ENCODE measurements at regions not wholly inside any gene's neighbourhood (a gene's known extent, or its start where the extent isn't known, plus 50 kb on each side); places are given as distances from the start of the nearest gene placed in this dataset.
"Not testable (repeated sequence)": the region's sequence is repeated elsewhere in the genome, so short reads cannot be mapped to it uniquely, and the experiment has no call there.

DNA sequence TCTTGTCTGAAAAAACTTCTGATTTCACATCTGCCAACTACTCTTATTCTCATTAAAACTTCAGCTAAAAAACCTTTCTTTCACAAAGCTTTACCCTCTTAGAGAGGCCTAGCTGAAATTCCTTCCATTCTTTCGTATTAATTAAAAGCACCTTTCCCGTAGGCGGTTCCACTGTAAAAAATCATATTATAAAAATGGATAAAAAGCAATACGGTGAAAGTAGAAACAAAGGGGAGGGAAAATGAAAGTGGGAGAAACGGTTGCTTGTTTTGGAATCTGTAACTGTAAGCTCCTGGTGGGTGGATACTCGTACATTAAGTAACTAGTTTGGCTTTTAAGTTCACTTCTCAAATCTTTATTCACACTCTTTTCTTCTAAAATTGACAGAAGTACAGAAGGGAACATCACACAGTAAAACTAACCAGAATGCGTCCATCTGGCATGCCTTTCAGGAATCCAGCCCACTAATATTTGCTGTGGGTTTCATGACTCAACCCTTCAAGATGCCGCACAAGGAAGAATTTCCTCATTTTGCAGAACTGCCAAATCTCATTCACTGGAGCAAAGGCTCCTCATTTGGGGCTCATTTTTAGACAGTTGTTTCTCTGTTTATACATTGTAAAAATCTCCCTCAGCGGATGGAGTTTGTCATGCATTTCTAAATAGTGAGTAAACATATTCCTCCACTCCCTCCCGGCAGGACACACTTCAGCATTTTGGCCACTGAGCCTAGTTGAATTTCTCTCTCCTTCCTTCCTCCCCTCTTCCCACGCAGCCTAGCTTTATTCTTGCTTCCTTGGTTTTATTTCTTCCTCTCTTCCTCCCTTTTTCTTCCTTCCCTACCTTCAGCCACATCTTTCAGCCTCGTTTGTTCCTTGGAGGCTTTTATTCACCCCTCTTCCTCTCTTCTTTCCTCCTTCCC, 419.5 kb upstream of the NAALADL2 start:
- no peak overlapping the region for H3K27ac ChIP-seq (ENCODE audit: low read depth, low read length)
- 22 to 49% (median 27%) methylated on average over 12 of the region's 12 CpGs for WGBS, 3 donors

DNA sequence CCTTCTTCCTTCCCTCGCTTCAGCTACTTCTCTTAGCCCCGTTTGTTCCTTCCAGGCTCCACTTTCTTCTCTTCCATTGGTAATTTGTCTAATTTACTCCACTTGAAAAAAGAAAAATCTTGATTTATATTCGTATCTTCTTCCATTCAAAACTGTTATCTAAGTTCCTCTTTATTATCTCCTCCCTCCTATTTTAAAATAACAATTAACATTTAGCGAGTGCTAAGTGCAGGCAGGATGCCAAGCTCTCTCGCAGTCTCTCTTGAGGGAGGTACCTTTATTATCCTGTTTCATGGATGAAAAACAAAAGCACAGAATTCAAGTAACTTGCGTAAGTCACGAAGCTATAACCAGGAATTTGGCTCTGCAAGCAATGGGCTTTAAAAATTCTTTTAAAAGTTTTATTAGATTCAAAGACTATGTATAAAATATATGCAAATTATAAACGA, 418.9 kb upstream of the NAALADL2 start:
- WGBS, 3 donors: 0 to 2% (median 1%) methylated on average over 8 of the region's 8 CpGs
- no peak overlapping the region for H3K27ac ChIP-seq (ENCODE audit: low read depth, low read length)

DNA sequence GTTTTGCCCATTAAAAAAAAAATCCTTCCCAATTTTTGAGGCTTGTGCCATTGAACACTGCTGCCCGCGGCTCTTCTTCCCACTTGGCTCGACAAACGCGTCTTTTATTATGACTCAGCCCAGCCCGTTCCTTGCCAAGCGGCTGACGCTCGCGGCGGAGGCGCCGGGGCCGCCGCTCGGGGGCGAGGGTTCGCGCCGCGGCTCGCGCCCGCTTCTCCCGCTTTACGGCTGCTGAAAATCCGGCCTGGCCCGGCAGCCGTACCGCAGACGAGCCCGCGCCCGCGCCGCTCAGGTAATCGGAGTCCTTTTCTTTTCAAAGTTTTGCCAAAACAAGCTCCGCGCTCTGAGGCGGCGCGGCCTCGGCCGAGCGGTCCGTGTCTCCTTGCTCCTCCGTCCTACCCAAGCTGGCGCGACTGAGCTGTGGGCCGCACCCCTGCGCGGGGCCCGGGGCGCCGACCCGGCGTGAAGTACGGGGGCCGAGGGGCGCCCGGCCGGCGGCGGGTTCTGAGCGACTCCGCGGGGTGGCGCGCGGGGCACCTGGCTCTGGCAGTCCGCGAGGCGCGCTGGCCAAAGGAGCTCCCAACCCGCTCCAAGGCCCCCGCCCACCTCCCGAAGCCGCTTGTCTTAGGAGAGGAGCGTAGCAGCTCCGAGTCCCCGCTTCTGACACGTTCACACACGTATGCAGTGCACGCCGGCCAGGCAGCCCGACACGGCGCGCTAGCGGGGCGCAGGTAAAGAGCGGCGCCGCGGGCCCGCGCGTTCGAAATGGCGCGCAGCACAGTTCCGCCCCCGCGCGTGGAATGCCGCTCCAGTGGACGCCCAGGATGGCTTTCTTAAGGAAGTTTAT, 418.2 kb upstream of the NAALADL2 start:
- peak overlapping the region; percentile 89 for H3K27ac ChIP-seq (ENCODE audit: low read depth, low read length)
- WGBS, 3 donors: 0 to 1% (median 0%) methylated on average over 100 to 107 of the region's 107 CpGs

- WGBS, 3 donors: 5 to 11% (median 7%) methylated on average over 11 of the region's 11 CpGs
- peak overlapping the region; percentile 89 for H3K27ac ChIP-seq (ENCODE audit: low read depth, low read length)
These were observed 417.4 kb upstream of the NAALADL2 start for GRCh38 chr3:174441588-174442301.

DNA sequence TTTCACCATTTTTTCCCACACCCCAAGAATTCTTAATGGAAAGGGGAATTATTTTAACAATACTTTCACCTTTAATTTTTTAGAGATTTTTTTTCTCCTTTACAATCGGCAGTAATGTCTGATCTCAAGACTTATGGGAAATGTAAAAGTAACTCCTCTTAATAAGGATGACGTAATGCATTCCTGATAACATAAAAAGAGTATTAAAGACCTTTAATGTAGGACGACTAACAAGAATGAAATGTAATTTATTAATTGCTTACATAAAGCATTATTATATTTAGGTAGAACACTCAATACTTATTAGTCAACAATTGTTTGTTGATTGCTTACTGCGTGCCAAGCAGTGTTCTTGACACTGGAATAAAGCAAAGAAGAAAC, 416.8 kb upstream of the NAALADL2 start:
- no peak overlapping the region for H3K27ac ChIP-seq (ENCODE audit: low read depth, low read length)

GRCh38 chr3:174444391-174444790, 414.7 kb upstream of the NAALADL2 start:
- WGBS, 3 donors: 56 to 90% (median 76%) methylated on average over 3 of the region's 3 CpGs
- H3K27ac ChIP-seq (ENCODE audit: low read depth, low read length): no peak overlapping the region

More for the DNA sequence above, 416.8 kb upstream of the NAALADL2 start:
- WGBS, 3 donors: 45 to 59% (median 55%) methylated on average over 4 of the region's 4 CpGs

DNA sequence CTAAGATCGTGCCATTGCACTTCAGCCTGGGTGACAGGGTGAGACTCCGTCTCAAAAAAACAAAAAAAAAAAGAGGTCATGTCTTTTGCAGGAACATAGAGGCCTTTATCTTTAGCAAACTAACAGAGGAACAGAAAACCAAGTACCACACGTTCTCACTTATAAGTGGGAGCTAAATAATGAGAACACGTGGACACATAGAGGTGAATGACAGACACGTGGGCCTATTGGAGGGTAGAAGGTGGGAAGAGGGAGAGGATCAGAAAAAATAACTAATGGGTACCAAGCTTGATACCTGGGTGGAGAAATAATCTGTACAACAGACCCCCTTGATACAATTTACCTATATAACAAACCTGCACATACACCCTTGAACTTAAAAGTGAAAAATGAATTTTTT, 401.4 kb upstream of the NAALADL2 start:
- WGBS, 3 donors: 88 to 95% (median 93%) methylated on average over 5 of the region's 5 CpGs
- no peak overlapping the region for H3K27ac ChIP-seq (ENCODE audit: low read depth, low read length)

DNA sequence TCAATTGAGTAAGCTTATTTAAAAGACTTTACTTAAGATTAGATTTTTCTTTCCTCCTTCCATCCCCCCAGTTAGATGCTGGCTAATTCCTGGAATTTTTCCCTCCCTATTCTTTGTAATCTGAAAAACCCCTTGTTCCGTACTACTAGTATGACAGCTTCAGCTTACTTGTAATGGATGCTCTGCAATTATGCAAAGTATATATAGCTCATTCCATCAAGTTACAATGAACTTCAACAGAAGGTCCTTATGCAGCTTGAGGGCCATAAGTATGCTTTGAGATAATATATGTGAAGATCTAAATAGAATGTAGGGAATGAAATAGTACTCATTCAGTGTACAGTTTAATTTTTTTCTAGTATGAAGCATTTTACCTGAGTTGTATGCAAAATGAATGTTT, 398.3 kb upstream of the NAALADL2 start:
- no peak overlapping the region for H3K27ac ChIP-seq (ENCODE audit: low read depth, low read length)
- WGBS, 3 donors: 43 to 51% (median 44%) methylated on average over 1 of the region's 1 CpG

- H3K27ac ChIP-seq (ENCODE audit: low read depth, low read length): no peak overlapping the region
These were observed 396.2 kb upstream of the NAALADL2 start for GRCh38 chr3:174462916-174463315.

- WGBS, 3 donors: 94 to 97% (median 96%) methylated on average over 3 of the region's 3 CpGs
- no peak overlapping the region for H3K27ac ChIP-seq (ENCODE audit: low read depth, low read length)
These were observed 394.0 kb upstream of the NAALADL2 start for GRCh38 chr3:174465177-174465576.

GRCh38 chr3:174466471-174467054, 392.6 kb upstream of the NAALADL2 start:
- no peak overlapping the region for H3K27ac ChIP-seq (ENCODE audit: low read depth, low read length)
- WGBS, 3 donors: 64 to 71% (median 66%) methylated on average over 4 of the region's 4 CpGs

GRCh38 chr3:174477491-174477890, 381.6 kb upstream of the NAALADL2 start:
- 44 to 95% (median 90%) methylated on average over 1 of the region's 1 CpG for WGBS, 3 donors
- H3K27ac ChIP-seq (ENCODE audit: low read depth, low read length): no peak overlapping the region

GRCh38 chr3:174480767-174481166, 378.4 kb upstream of the NAALADL2 start:
- 89 to 96% (median 91%) methylated on average over 2 of the region's 2 CpGs for WGBS, 3 donors
- no peak overlapping the region for H3K27ac ChIP-seq (ENCODE audit: low read depth, low read length)

GRCh38 chr3:174482541-174482940, 376.6 kb upstream of the NAALADL2 start:
- WGBS, 3 donors: 95 to 97% (median 97%) methylated on average over 1 of the region's 1 CpG
- H3K27ac ChIP-seq (ENCODE audit: low read depth, low read length): no peak overlapping the region

DNA sequence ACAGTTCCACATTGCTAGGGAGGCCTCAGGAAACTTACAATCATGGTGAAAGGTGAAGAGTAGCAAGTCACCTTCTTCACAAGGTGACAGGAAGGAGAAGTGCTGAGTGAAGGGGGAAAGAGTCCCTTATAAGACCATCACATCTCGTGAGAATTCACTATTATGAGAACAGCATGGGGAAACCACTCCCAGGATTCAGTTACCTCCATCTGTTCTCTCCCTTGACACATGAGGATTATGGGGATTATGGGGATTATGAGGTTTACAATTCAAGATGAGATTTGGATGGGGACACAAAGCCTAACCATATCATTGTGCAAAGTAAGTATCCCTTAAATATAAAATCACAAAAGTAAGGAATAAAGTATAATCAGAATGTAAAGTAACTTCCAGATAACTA, 375.9 kb upstream of the NAALADL2 start:
- WGBS, 3 donors: 65 to 84% (median 74%) methylated on average over 1 of the region's 1 CpG

GRCh38 chr3:174483856-174484255, 375.3 kb upstream of the NAALADL2 start:
- 90 to 98% (median 91%) methylated on average over 5 to 7 of the region's 7 CpGs for WGBS, 3 donors
- not testable (repeated sequence) for H3K27ac ChIP-seq (ENCODE audit: low read depth, low read length)

More for the DNA sequence above, 375.9 kb upstream of the NAALADL2 start:
- H3K27ac ChIP-seq (ENCODE audit: low read depth, low read length): no peak overlapping the region

GRCh38 chr3:174488527-174488926, 370.6 kb upstream of the NAALADL2 start:
- H3K27ac ChIP-seq (ENCODE audit: low read depth, low read length): no peak overlapping the region
- 68 to 89% (median 75%) methylated on average over 2 of the region's 2 CpGs for WGBS, 3 donors

GRCh38 chr3:174495311-174495710, 363.8 kb upstream of the NAALADL2 start:
- no peak overlapping the region for H3K27ac ChIP-seq (ENCODE audit: low read depth, low read length)
- WGBS, 3 donors: 41 to 67% (median 42%) methylated on average over 4 of the region's 4 CpGs

Measured in adipose tissue (tissue), 3 donors.